ENCODE measurements at regions not wholly inside any gene's neighbourhood (a gene's known extent, or its start where the extent isn't known, plus 50 kb on each side); places are given as distances from the start of the nearest gene placed in this dataset.

DNA sequence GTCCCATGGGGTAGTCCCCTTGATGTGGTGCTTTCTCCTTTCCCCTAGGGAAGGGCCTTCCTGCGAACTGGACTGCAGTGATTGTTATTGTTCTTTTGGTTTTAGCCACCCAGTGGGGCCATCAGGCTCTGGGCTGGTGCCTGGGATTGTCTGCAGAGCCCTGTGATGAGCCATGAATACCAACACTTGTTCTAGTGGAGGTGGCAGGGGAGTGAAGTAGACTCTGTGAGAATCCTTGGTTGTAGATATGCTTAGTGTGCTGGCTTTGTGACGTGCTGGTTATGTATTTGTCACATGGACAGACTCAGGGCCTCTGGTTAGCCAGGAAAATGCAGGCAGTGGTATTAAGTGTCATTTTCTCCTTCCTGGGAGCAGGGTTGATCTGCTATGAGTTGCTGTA lies 51.8 kb upstream of the NDUFB4 start:
- Histone ChIP-seq H3K27ac (no peak overlapping the region), H3K79me2 (no peaks in the 10 kb centered on the region), H3K9me3 (ENCODE audit: control insufficient read depth, low read length) (no peaks in the 10 kb centered on the region), H3K4me2 (ENCODE audit: low read length) (no peak overlapping the region), H3K9ac (no peak overlapping the region), H3K36me3 (ENCODE audit: control insufficient read depth, insufficient read depth, low read length) (no peaks in the 10 kb centered on the region), H3K4me1 (no peaks in the 10 kb centered on the region), H2AFZ (no peak overlapping the region), H3K27me3 (ENCODE audit: control insufficient read depth, insufficient read depth, low read length) (no peaks in the 10 kb centered on the region), H3K4me3 (ENCODE audit: low read depth, low read length) (no peak overlapping the region)
- TF ChIP-seq, protein P1, sequence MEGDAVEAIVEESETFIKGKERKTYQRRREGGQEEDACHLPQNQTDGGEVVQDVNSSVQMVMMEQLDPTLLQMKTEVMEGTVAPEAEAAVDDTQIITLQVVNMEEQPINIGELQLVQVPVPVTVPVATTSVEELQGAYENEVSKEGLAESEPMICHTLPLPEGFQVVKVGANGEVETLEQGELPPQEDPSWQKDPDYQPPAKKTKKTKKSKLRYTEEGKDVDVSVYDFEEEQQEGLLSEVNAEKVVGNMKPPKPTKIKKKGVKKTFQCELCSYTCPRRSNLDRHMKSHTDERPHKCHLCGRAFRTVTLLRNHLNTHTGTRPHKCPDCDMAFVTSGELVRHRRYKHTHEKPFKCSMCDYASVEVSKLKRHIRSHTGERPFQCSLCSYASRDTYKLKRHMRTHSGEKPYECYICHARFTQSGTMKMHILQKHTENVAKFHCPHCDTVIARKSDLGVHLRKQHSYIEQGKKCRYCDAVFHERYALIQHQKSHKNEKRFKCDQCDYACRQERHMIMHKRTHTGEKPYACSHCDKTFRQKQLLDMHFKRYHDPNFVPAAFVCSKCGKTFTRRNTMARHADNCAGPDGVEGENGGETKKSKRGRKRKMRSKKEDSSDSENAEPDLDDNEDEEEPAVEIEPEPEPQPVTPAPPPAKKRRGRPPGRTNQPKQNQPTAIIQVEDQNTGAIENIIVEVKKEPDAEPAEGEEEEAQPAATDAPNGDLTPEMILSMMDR (IDR thresholded peaks at IDR 0.05) = no peak

DNA sequence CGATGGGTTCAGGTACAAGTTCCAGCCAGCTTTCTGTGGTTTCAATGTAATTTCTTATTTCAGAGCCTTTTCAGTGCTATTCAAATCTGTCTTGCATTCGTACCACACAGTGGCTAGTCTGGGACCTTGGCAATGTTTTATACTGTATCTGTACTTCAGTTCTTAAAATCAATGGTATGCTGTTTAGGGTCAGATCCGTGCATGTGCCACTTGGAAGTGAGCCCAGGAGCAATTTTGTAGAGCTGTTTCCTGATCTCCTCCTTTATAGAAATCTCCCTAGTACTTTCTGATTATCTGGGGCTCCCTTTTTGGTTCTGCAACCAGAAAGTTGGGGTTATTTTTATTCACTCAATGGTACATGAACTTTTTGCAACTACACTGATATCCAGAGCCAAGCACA lies 59.5 kb upstream of the NDUFB4 start:
- TF ChIP-seq, protein P1 (IDR thresholded peaks at IDR 0.05) = no peak
- Histone ChIP-seq H3K9me3 (ENCODE audit: control insufficient read depth, low read length) (no peaks in the 10 kb centered on the region), H2AFZ (no peak overlapping the region), H3K27me3 (ENCODE audit: control insufficient read depth, insufficient read depth, low read length) (no peaks in the 10 kb centered on the region), H3K9ac (no peak overlapping the region), H3K79me2 (no peaks in the 10 kb centered on the region), H3K27ac (no peak overlapping the region), H3K4me2 (ENCODE audit: low read length) (no peak overlapping the region), H3K36me3 (ENCODE audit: control insufficient read depth, insufficient read depth, low read length) (no peaks in the 10 kb centered on the region), H3K4me1 (no peaks in the 10 kb centered on the region), H3K4me3 (ENCODE audit: low read depth, low read length) (no peak overlapping the region)

DNA sequence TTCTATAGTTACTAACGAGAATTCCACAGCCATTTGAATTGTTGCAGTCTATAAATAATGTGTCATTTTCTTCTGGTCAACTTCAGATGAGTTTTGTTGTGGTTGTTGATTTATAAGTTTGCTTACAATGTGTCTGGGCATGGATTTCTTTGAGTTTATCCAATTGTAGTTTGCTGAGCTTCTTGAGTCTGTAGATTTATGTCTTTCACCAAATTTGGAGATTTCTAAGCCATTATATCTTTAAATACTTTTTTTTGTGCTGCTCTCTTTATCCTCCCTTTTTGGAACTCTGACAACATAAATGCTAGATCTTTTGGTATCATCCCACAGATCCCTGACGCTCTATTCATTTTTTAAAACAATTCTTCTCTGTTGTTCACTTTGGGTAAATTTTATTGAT lies 63.2 kb upstream of the NDUFB4 start:
- H3K4me3 ChIP-seq (ENCODE audit: low read depth, low read length) = no peak overlapping the region
- no peaks in the 10 kb centered on the region for H3K4me1 ChIP-seq

DNA sequence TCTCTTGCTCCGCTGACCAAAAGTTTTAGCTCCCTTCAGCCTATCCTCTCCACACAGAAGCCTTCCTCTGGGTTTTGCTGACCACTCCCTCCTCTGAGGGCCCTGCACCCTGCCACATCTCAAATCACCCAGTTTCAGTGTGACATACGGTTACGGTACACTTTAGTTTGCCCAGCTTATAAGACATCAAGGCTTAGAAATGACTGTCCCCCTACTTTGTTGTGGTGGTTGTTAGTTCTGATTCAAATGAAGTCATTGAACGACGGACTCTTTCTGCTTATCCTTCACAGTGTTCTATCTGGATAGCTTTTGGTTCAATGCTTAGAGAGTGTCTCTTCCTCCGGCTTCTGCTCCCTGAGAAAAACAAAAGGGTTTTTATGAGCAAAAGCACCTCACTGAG lies 68.0 kb upstream of the NDUFB4 start:
- Histone ChIP-seq H3K4me2 (ENCODE audit: low read length) (no peak overlapping the region), H2AFZ (no peak overlapping the region), H3K4me3 (ENCODE audit: low read depth, low read length) (no peak overlapping the region), H3K9me3 (ENCODE audit: control insufficient read depth, low read length) (no peaks in the 10 kb centered on the region), H3K4me1 (no peaks in the 10 kb centered on the region), H3K9ac (no peak overlapping the region), H3K27ac (no peak overlapping the region), H3K36me3 (ENCODE audit: control insufficient read depth, insufficient read depth, low read length) (no peaks in the 10 kb centered on the region), H3K79me2 (no peaks in the 10 kb centered on the region), H3K27me3 (ENCODE audit: control insufficient read depth, insufficient read depth, low read length) (no peaks in the 10 kb centered on the region)
- TF ChIP-seq, protein P1 (IDR thresholded peaks at IDR 0.05) = no peak

More for the DNA sequence above, 63.2 kb upstream of the NDUFB4 start:
- no peaks in the 10 kb centered on the region for H3K79me2 ChIP-seq
- H3K9me3 ChIP-seq (ENCODE audit: control insufficient read depth, low read length) = no peaks in the 10 kb centered on the region
- no peak overlapping the region for H3K27ac ChIP-seq
- H3K36me3 ChIP-seq (ENCODE audit: control insufficient read depth, insufficient read depth, low read length) = no peaks in the 10 kb centered on the region
- H3K27me3 ChIP-seq (ENCODE audit: control insufficient read depth, insufficient read depth, low read length) = no peaks in the 10 kb centered on the region
- TF ChIP-seq, protein P1 (IDR thresholded peaks at IDR 0.05) = no peak
- H3K9ac ChIP-seq = no peak overlapping the region
- no peak overlapping the region for H2AFZ ChIP-seq
- H3K4me2 ChIP-seq (ENCODE audit: low read length) = no peak overlapping the region

DNA sequence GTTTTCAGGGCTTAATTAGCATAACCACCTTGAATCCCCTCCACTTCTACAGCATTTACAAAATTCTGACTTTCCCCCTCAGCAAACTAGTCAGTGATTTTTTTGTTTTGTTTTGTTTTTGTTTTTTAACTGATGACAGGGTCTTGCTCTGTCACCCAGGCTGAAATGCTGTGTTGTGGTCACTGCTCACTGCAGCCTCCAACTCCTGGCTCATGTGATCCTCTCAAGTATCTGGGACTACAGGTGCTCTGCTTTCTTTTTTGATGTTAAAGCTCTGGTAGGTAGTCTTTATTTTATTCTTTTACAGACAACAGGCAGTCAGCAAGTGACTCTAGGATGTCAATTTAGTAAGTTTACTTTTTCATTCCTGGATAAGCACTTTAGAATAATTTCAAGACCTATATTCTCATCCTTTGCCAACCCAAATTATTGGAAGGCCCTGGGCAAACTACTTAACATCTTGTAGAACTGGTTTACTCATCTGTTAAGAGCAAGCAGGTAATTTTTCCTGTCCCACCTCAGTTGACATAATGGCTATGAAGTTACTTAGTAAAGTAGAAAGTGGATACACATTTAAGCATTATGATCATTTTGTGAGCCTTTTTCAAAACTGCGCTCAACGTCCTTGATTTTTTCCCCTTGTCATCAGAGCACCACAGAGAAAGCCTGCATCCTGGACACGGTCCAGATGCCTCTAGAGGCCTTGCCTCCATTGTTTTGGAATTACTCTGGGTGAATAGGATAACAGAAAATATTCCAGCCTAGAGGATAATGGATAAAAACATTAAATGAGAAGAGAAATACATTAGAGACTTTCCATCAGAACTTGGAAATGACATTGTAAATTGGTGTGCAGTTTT lies 69.9 kb upstream of the NDUFB4 start:
- H3K27me3 ChIP-seq (ENCODE audit: control insufficient read depth, insufficient read depth, low read length) = no peaks in the 10 kb centered on the region
- no peak overlapping the region for H3K27ac ChIP-seq
- no peak overlapping the region for H3K9ac ChIP-seq
- no peak overlapping the region for H2AFZ ChIP-seq
- no peaks in the 10 kb centered on the region for H3K36me3 ChIP-seq (ENCODE audit: control insufficient read depth, insufficient read depth, low read length)
- H3K4me2 ChIP-seq (ENCODE audit: low read length) = no peak overlapping the region
- no peak overlapping the region for H3K4me3 ChIP-seq (ENCODE audit: low read depth, low read length)
- no peaks in the 10 kb centered on the region for H3K4me1 ChIP-seq
- H3K79me2 ChIP-seq = no peaks in the 10 kb centered on the region
- H3K9me3 ChIP-seq (ENCODE audit: control insufficient read depth, low read length) = no peaks in the 10 kb centered on the region
- TF ChIP-seq, protein P1 (IDR thresholded peaks at IDR 0.05) = no peak

Data from parathyroid adenoma (tissue), 2 donors.